ENCODE measurements at regions not wholly inside any gene's neighbourhood (a gene's known extent, or its start where the extent isn't known, plus 50 kb on each side); places are given as distances from the start of the nearest gene placed in this dataset.

DNA sequence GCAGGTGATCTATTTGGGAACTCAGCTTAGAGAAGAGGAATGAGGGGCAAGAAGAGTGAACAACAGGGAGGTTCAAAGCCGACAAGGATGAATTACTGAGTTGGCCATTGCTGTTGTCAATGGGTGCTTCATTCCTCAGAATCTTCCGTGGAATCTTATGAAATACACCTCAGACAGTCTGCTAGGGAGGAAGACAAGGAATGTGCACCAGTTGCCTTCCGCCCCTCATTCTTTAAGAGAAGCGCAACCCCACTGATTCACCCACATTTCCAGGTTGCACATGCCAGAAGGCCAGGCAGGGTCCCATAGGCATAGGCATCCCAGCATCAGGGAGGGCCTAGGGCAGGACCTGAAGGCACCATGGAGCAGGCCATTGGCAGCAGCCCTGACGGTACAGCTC is 127.5 kb upstream of the TNFAIP3 start:
- TF ChIP-seq, protein P1, sequence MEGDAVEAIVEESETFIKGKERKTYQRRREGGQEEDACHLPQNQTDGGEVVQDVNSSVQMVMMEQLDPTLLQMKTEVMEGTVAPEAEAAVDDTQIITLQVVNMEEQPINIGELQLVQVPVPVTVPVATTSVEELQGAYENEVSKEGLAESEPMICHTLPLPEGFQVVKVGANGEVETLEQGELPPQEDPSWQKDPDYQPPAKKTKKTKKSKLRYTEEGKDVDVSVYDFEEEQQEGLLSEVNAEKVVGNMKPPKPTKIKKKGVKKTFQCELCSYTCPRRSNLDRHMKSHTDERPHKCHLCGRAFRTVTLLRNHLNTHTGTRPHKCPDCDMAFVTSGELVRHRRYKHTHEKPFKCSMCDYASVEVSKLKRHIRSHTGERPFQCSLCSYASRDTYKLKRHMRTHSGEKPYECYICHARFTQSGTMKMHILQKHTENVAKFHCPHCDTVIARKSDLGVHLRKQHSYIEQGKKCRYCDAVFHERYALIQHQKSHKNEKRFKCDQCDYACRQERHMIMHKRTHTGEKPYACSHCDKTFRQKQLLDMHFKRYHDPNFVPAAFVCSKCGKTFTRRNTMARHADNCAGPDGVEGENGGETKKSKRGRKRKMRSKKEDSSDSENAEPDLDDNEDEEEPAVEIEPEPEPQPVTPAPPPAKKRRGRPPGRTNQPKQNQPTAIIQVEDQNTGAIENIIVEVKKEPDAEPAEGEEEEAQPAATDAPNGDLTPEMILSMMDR (conservative IDR thresholded peaks at IDR 0.05 in 1 of 2, IDR thresholded peaks at IDR 0.05 in 1 of 2; ENCODE audit: low read depth in 1 of 2, low read length in 2 of 2): no peak
- no peak for TF ChIP-seq EZH2 (IDR thresholded peaks at IDR 0.05; ENCODE audit: low read length, missing control alignments)
